HepG2 (cell line): ENCODE measurements at regions not wholly inside any gene's neighbourhood (a gene's known extent, or its start where the extent isn't known, plus 50 kb on each side); places are given as distances from the start of the nearest gene placed in this dataset.

ENCODE experiments used
- ATAC-seq: fragments of 200-7000 bp; cut with Tn5 transposase; 3 replicates; pipeline ENCODE4 v1.9.1; 2020; ENCODE audit warnings: mild to moderate bottlenecking, moderate library complexity
- BruUV-seq: library from RNA; stranded (reverse); fragments of 400-500 nt; replicated peaks from 2 replicates; lab custom pipeline; 2021; lab: Mats Ljungman, UMichigan
- CTCF ChIA-PET: fragments of 300-600 bp; formaldehyde crosslinking; extraction: SDS; loops from one replicate; lab custom pipeline; 2021; ENCODE audit warnings: low total read pairs, inconsistent platforms, low intra/inter-chr PET ratio; lab: Yijun Ruan, JAX
- POLR2A ChIA-PET: fragments of 350-600 bp; sonication (Branson Sonifier 250); formaldehyde crosslinking; loops from one replicate; lab custom pipeline; 2020; ENCODE audit warnings: antibody characterized with exemption, inconsistent platforms; lab: Yijun Ruan, JAX
- DNase-seq: peaks from one replicate; pipeline ENCODE4 v3.0.0-alpha.2; 2015; ENCODE audit warnings: low spot score
- FAIRE-seq: peaks from 3 replicates; lab custom pipeline; 2011; peaks lifted over from hg19 to GRCh38; lab: Jason Lieb, UNC
- H2AFZ ChIP-seq: one replicate; pipeline ENCODE4 v1.6.1; 2011; ENCODE audit warnings: low read length, inconsistent platforms
- H3K27ac ChIP-seq: fragments of 300-600 bp; 3 replicates; pipeline ENCODE4 v1.8.0; 2011; ENCODE audit warnings: mixed run types, mild to moderate bottlenecking, mixed read lengths, low read length, inconsistent platforms; ENCODE audit not compliant: insufficient read depth; ENCODE audit errors: extremely low read length
- H3K27me3 ChIP-seq, 2 experiments: fragments of 200-600 bp in 1 of 2; 2 replicates in 1 of 2; 3 replicates in 1 of 2; pipeline versions ENCODE4 v1.6.0 to v1.8.0; 2011; ENCODE audit warnings: low read length in 2 of 2, mild to moderate bottlenecking in 2 of 2, moderate library complexity in 2 of 2, inconsistent platforms in 1 of 2; ENCODE audit not compliant: insufficient read depth in 2 of 2, control insufficient read depth in 1 of 2
- H3K36me3 ChIP-seq, 2 experiments: fragments of 200-600 bp in 1 of 2; replicated peaks in 1 of 2; 2 replicates in 1 of 2; 3 replicates in 1 of 2; pipeline versions ENCODE4 v1.5.1 to v1.8.0; 2011; ENCODE audit warnings: low read length in 2 of 2, inconsistent platforms in 1 of 2; ENCODE audit not compliant: insufficient read depth in 2 of 2, control insufficient read depth in 1 of 2
- H3K4me1 ChIP-seq: 2 replicates; pipeline ENCODE4 v1.5.1; 2012; ENCODE audit warnings: low read length, inconsistent platforms; ENCODE audit not compliant: insufficient read depth
- H3K4me2 ChIP-seq: 2 replicates; pipeline ENCODE4 v1.6.0; 2011; ENCODE audit warnings: low read depth, low read length, inconsistent platforms
- H3K4me3 ChIP-seq, 3 experiments: fragments of 200-600 bp in 1 of 3; sonication (generic), shearing (Covaris generic) in 1 of 3; replicated peaks in 1 of 3; 2 replicates each; pipeline ENCODE4 v1.5.1; 2011 to 2016; ENCODE audit warnings: low read length in 3 of 3, inconsistent platforms in 2 of 3, low read depth in 2 of 3, mild to moderate bottlenecking in 2 of 3, control low read depth in 1 of 3, mixed read lengths in 1 of 3; ENCODE audit not compliant: insufficient read depth in 1 of 3
- H3K79me2 ChIP-seq: one replicate; pipeline ENCODE4 v1.6.1; 2011; ENCODE audit warnings: low read length, inconsistent platforms; ENCODE audit not compliant: insufficient read depth
- H3K9ac ChIP-seq: 2 replicates; pipeline ENCODE4 v1.6.0; 2011; ENCODE audit warnings: mild to moderate bottlenecking, low read depth, low read length, inconsistent platforms; ENCODE audit not compliant: insufficient read depth
- H3K9me3 ChIP-seq: 2 replicates; pipeline ENCODE4 v1.5.1; 2012; ENCODE audit warnings: mild to moderate bottlenecking, low read length
- H4K20me1 ChIP-seq: 2 replicates; pipeline ENCODE4 v1.6.0; 2011; ENCODE audit warnings: inconsistent platforms, mild to moderate bottlenecking, low read length, moderate library complexity; ENCODE audit not compliant: insufficient read depth
- ATF7 ChIP-seq, 2 experiments: fragments of 450-650 bp in 1 of 2; sonication (generic) in 1 of 2; formaldehyde crosslinking in 1 of 2; IDR thresholded peaks; 2 replicates each; pipeline versions ENCODE4 v1.4.0 to v1.6.1; 2016 to 2020; ENCODE audit warnings: antibody characterized with exemption in 1 of 2, mild to moderate bottlenecking in 1 of 2, missing genetic modification reagents in 1 of 2
- CREB1 ChIP-seq, 2 experiments: fragments of 450-650 bp in 1 of 2; IDR thresholded peaks; 2 replicates each; pipeline ENCODE4 v1.6.1; 2016 to 2017; ENCODE audit warnings: control low read depth in 1 of 2, mild to moderate bottlenecking in 1 of 2, missing compliant biosample characterization in 1 of 2, missing genetic modification characterization in 1 of 2
- GPN1 ChIP-seq: sonication (generic); formaldehyde crosslinking; IDR thresholded peaks from 2 replicates; pipeline ENCODE4 v1.5.1; 2020; ENCODE audit warnings: missing genetic modification reagents, borderline replicate concordance
- HMG20A ChIP-seq: IDR thresholded peaks from 2 replicates; pipeline ENCODE4 v1.6.1; 2016; ENCODE audit warnings: borderline replicate concordance
- PRPF4 ChIP-seq: fragments of 200-400 bp; formaldehyde crosslinking; IDR thresholded peaks from 2 replicates; pipeline ENCODE4 v1.6.1; 2016; ENCODE audit warnings: low read length, low read depth; ENCODE audit not compliant: poor library complexity, severe bottlenecking
- RFX1 ChIP-seq: fragments of 450-650 bp; IDR thresholded peaks from 2 replicates; pipeline ENCODE4 v1.6.1; 2017
- RFX3 ChIP-seq: IDR thresholded peaks from 2 replicates; pipeline ENCODE4 v1.6.1; 2016; ENCODE audit warnings: missing biosample characterization, missing genetic modification reagents
- SMARCC2 ChIP-seq: fragments of 450-650 bp; IDR thresholded peaks from 2 replicates; pipeline ENCODE4 v1.6.1; 2017; ENCODE audit warnings: antibody characterized with exemption, mild to moderate bottlenecking
- SNAPC4 ChIP-seq: sonication (generic); formaldehyde crosslinking; IDR thresholded peaks from 2 replicates; pipeline ENCODE4 v1.4.0; 2020; ENCODE audit warnings: mild to moderate bottlenecking, missing genetic modification reagents
- TEF ChIP-seq: sonication (generic); formaldehyde crosslinking; IDR thresholded peaks from 2 replicates; pipeline ENCODE4 v1.5.0; 2020; ENCODE audit warnings: missing genetic modification reagents
- ZNF367 ChIP-seq: sonication (generic); formaldehyde crosslinking; IDR thresholded peaks from 2 replicates; pipeline ENCODE4 v1.4.0; 2020; ENCODE audit warnings: missing genetic modification reagents, borderline replicate concordance
- ZNF430 ChIP-seq: sonication (generic); formaldehyde crosslinking; IDR thresholded peaks from 2 replicates; pipeline ENCODE4 v1.9.0; 2021; ENCODE audit warnings: mild to moderate bottlenecking, missing genetic modification reagents
- ZNF44 ChIP-seq: sonication (generic); formaldehyde crosslinking; IDR thresholded peaks from 2 replicates; pipeline ENCODE4 v1.5.1; 2020; ENCODE audit warnings: mild to moderate bottlenecking, missing genetic modification reagents
- WGBS: methylation state at CpG from one replicate; pipeline ENCODE4 v1.1.6; 2017; ENCODE audit warnings: low lambda C conversion rate; 5-methylcytosine and 5-hydroxymethylcytosine counted together
- in situ Hi-C: cut with HindIII; loops from 2 replicates; pipeline ENCODE4 v1.10.0; 2017; ENCODE audit warnings: low pct_unique_long_range_greater_than_20kb; ENCODE audit not compliant: extremely low pct_ligation_motif_present
- intact Hi-C: fragments of 100-400 bp; cut with micrococcal nuclease; formaldehyde crosslinking; loops from one replicate; pipeline ENCODE4 v1.10.0; 2022; ENCODE audit not compliant: unreplicated experiment

GRCh38 chr2:180376066-180376465, 369.0 kb upstream of the CWC22 start:
- Histone ChIP-seq H2AFZ (no peak overlapping the region), H3K4me1 (no peaks in the 10 kb centered on the region), H3K9ac (no peak overlapping the region), H3K4me2 (no peak overlapping the region), H3K27ac (no peak overlapping the region), H3K27me3 (no peaks in the 10 kb centered on the region), H4K20me1 (no peaks in the 10 kb centered on the region), H3K36me3 (no peaks in the 10 kb centered on the region), H3K4me3 (no peak overlapping the region), H3K9me3 (peaks cover 4% of the 10 kb centered on the region; the same call in 1 of the 2 replicates), H3K79me2 (no peaks in the 10 kb centered on the region)
- ATAC-seq: no peak
- 0% methylated on average over 3 of the region's 3 CpGs for WGBS
- in situ Hi-C loops (no loop called here), intact Hi-C loops (no loop called here)
- POLR2A ChIA-PET: no interaction called here
- no peak for DNase-seq
- BruUV-seq: no TSS peak
- CTCF ChIA-PET: no interaction called here
- TF ChIP-seq CREB1 (IDR thresholded peaks at IDR 0.05) (peak; percentile 58), CREB1 (CRISPR knock-in tag; IDR thresholded peaks at IDR 0.05) (no peak), ATF7 (IDR thresholded peaks at IDR 0.05) (no peak), ATF7 (CRISPR knock-in tag; IDR thresholded peaks at IDR 0.05) (no peak), ZNF44 (CRISPR knock-in tag) (no peak), HMG20A (CRISPR knock-in tag) (no peak)
- FAIRE-seq: no peak

- H3K4me1 ChIP-seq: no peaks in the 10 kb centered on the region
- no peak overlapping the region for H3K9ac ChIP-seq
- no peak overlapping the region for H3K4me3 ChIP-seq
- in situ Hi-C loops (no loop called here), intact Hi-C loops (no loop called here)
- H3K27me3 ChIP-seq: no peaks in the 10 kb centered on the region
- H3K79me2 ChIP-seq: no peaks in the 10 kb centered on the region
- ChIA-PET POLR2A (no interaction called here), CTCF (no interaction called here)
- no peak overlapping the region for H3K4me2 ChIP-seq
- no peak overlapping the region for H2AFZ ChIP-seq
- H3K9me3 ChIP-seq: peaks cover 4% of the 10 kb centered on the region; the same call in 1 of the 2 replicates
- DNase-seq: no peak
- 12% methylated on average over 3 of the region's 3 CpGs for WGBS
- FAIRE-seq: no peak
- no peaks in the 10 kb centered on the region for H3K36me3 ChIP-seq
- no peak for ATAC-seq
- H4K20me1 ChIP-seq: no peaks in the 10 kb centered on the region
- BruUV-seq: no TSS peak
- H3K27ac ChIP-seq: no peak overlapping the region
- TF ChIP-seq SMARCC2 (no peak), GPN1 (no peak), SNAPC4 (no peak), ZNF367 (CRISPR knock-in tag) (no peak), PRPF4 (no peak), TEF (CRISPR knock-in tag) (no peak), RFX1 (no peak), ZNF430 (CRISPR knock-in tag) (no peak), CREB1 (IDR thresholded peaks at IDR 0.05) (no peak), CREB1 (CRISPR knock-in tag; IDR thresholded peaks at IDR 0.05) (no peak), RFX3 (no peak)
Observed at GRCh38 chr2:180374502-180375281, 367.6 kb upstream of the CWC22 start.
